Activated CD4-positive, alpha-beta T cell treated with anti-CD3 and anti-CD28 coated beads, Interleukin-2, amount 50 U/mL, for 16 hours (primary cell): ENCODE measurements at regions not wholly inside any gene's neighbourhood (a gene's known extent, or its start where the extent isn't known, plus 50 kb on each side); places are given as distances from the start of the nearest gene placed in this dataset.

ENCODE experiments used
- DNase-seq: peaks from one replicate; pipeline ENCODE4 v3.0.0-alpha.2; 2020

DNA sequence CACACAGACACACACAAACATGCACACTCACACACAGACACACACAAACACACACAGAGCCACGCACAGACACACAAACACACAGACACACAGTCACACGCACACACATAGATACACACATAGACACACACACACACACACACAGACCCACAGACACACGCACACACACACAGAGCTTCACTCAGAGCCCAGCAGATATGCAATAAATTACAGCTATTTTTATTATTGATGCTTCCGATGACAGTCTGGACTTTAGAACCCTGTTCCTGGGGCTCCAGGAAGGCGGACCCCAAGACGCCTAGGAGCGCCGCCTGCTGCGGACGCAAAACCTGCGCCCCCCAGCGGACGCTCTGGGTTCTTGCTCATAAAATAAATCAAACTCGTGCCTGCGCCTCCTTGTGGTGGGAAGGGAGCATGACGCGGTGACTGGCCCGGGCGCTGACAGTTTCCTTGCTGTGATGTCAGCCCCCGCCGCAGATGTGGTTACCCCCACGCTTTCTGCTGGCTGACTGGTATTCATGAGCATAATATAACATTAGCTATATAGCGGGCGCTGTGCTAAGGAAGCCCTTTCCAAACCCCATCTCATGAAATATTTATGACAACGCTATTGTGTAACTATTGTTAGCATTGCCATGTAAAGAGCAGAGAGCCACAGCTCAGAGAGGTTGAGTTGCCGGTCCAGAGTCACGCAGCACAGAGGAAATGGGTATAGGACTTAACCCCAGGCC, 64.4 kb upstream of the TM9SF2 start:
- peak; percentile 92 for DNase-seq

DNA sequence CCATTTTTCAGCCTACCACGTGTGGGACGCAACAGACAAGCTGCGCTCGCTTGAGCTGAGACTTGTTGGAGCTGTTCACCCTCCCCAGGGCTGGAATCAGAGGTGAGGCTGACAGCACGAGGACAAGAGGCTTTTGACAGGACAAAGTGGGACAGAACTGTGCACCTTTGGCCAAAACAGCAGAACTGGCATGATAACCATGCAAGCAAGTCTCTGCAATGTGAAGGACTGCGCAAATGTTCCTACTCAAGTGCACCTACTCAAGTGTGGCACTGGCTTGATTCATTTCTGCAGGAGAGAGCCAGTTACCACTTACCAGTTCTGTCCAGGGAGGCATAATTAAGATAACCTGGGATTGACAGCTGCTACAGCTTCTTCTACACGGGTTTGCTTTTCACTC, 62.2 kb upstream of the TM9SF2 start:
- no peak for DNase-seq

- no peak for DNase-seq
These were observed 61.2 kb upstream of the TM9SF2 start for GRCh38 chr13:99439850-99440604.

GRCh38 chr13:99442273-99442895, 58.9 kb upstream of the TM9SF2 start:
- DNase-seq = peak; percentile 74

GRCh38 chr13:99446242-99446641, 55.0 kb upstream of the TM9SF2 start:
- DNase-seq = no peak

DNA sequence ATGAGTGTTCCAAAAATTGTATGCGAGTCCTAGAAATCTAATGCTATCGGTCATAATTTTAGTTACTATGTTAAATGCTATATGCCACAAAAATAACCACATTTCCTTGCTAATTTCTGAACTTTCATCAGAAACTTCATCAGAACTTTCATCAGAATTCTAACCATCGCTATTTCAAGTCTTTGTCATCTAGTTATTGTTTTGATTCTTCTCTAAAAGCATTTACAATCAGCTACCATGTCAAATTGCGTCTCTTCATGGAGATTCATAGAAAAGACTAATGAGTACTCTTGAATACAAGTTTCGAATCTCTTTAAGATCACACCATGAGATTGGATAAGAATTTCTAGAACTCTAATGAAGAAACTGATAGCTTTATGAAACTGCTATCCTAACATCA, 52.7 kb upstream of the TM9SF2 start:
- peak; percentile 65 for DNase-seq

DNA sequence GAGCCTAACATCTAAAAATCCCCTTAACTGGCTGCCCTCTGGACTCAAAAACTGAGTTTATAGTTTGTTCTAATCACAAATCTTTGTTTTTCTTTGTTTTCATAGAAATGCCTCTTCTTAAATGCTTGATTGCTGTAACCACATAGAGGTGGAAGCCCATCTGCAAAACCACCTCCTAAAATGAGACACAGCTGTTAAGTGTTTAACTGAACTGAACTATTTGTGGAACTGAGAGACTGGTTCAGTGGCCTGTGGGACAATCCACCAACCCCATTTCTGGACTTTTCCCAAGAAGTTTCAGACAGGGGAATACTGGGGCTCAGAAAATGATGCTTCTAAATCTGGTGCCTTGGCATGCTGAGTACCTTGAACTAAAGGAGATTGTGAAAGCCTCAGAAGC, 50.9 kb upstream of the TM9SF2 start:
- no peak for DNase-seq
